SK-N-SH treated with all-trans-retinoic acid at 6 μM for 48 hours (cell line): ENCODE measurements at regions not wholly inside any gene's neighbourhood (a gene's known extent, or its start where the extent isn't known, plus 50 kb on each side); places are given as distances from the start of the nearest gene placed in this dataset.

Experiments
- ARNTL ChIP-seq: fragments of 450-650 bp; formaldehyde crosslinking; IDR thresholded peaks from 2 replicates; pipeline ENCODE4 v1.5.0; 2020; ENCODE audit warnings: low read depth, mild to moderate bottlenecking, moderate library complexity, borderline replicate concordance
- GLIS3 ChIP-seq: fragments of 250-450 bp; sonication (Bioruptor Pico); IDR thresholded peaks from 2 replicates; pipeline ENCODE4 v1.5.0; 2020; ENCODE audit warnings: mild to moderate bottlenecking, moderate library complexity
- OSR1 ChIP-seq: fragments of 250-450 bp; sonication (Bioruptor Pico); IDR thresholded peaks from 2 replicates; pipeline ENCODE4 v1.8.0; 2022; ENCODE audit warnings: moderate library complexity, mild to moderate bottlenecking, inconsistent platforms
- RARB ChIP-seq: fragments of 250-450 bp; sonication (Bioruptor Pico); IDR thresholded peaks from 2 replicates; pipeline ENCODE4 v1.8.0; 2021; ENCODE audit warnings: mild to moderate bottlenecking, moderate library complexity
- SNAI2 ChIP-seq: fragments of 250-450 bp; sonication (Bioruptor Pico); IDR thresholded peaks from 2 replicates; pipeline ENCODE4 v1.5.0; 2020; ENCODE audit warnings: mild to moderate bottlenecking, moderate library complexity
- ZC3H10 ChIP-seq: fragments of 250-450 bp; sonication (Bioruptor Pico); IDR thresholded peaks from 2 replicates; pipeline ENCODE4 v1.5.1; 2021; ENCODE audit warnings: mild to moderate bottlenecking, moderate library complexity
- ZFP3 ChIP-seq: fragments of 250-450 bp; sonication (Bioruptor Pico); IDR thresholded peaks from 2 replicates; pipeline ENCODE4 v1.5.0; 2020; ENCODE audit warnings: mild to moderate bottlenecking, moderate library complexity
- ZFP30 ChIP-seq: fragments of 450-650 bp; formaldehyde crosslinking; IDR thresholded peaks from 2 replicates; pipeline ENCODE4 v1.5.0; 2022; ENCODE audit warnings: mild to moderate bottlenecking, moderate library complexity
- ZNF8 ChIP-seq: fragments of 450-650 bp; formaldehyde crosslinking; IDR thresholded peaks from 2 replicates; pipeline ENCODE4 v1.5.0; 2020; ENCODE audit warnings: mild to moderate bottlenecking, moderate library complexity
- TF ChIP-seq, protein P1 (sequence below): fragments of 250-450 bp; sonication (Bioruptor Pico); IDR thresholded peaks from 2 replicates; pipeline ENCODE4 v1.8.0; 2021; ENCODE audit warnings: low read depth, mild to moderate bottlenecking, moderate library complexity, borderline replicate concordance
- TF ChIP-seq, protein P2 (sequence below): fragments of 250-450 bp; sonication (Bioruptor Pico); IDR thresholded peaks from 2 replicates; pipeline ENCODE4 v1.5.1; 2020; ENCODE audit warnings: low read depth, mild to moderate bottlenecking, moderate library complexity

GRCh38 chr14:38143659-38144505 is 63.8 kb upstream of the SSTR1 start:
- TF ChIP-seq ZNF8 (no peak), RARB (CRISPR knock-in tag) (no peak), ARNTL (CRISPR knock-in tag) (no peak), SNAI2 (CRISPR knock-in tag) (no peak), ZC3H10 (CRISPR knock-in tag) (no peak), GLIS3 (CRISPR knock-in tag) (no peak), ZFP3 (no peak), ZFP30 (CRISPR knock-in tag) (no peak), OSR1 (CRISPR knock-in tag) (no peak)
- TF ChIP-seq, protein P1, sequence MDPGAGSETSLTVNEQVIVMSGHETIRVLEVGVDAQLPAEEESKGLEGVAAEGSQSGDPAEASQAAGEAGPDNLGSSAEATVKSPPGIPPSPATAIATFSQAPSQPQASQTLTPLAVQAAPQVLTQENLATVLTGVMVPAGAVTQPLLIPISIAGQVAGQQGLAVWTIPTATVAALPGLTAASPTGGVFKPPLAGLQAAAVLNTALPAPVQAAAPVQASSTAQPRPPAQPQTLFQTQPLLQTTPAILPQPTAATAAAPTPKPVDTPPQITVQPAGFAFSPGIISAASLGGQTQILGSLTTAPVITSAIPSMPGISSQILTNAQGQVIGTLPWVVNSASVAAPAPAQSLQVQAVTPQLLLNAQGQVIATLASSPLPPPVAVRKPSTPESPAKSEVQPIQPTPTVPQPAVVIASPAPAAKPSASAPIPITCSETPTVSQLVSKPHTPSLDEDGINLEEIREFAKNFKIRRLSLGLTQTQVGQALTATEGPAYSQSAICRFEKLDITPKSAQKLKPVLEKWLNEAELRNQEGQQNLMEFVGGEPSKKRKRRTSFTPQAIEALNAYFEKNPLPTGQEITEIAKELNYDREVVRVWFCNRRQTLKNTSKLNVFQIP (CRISPR knock-in tag): no peak
- TF ChIP-seq, protein P2, sequence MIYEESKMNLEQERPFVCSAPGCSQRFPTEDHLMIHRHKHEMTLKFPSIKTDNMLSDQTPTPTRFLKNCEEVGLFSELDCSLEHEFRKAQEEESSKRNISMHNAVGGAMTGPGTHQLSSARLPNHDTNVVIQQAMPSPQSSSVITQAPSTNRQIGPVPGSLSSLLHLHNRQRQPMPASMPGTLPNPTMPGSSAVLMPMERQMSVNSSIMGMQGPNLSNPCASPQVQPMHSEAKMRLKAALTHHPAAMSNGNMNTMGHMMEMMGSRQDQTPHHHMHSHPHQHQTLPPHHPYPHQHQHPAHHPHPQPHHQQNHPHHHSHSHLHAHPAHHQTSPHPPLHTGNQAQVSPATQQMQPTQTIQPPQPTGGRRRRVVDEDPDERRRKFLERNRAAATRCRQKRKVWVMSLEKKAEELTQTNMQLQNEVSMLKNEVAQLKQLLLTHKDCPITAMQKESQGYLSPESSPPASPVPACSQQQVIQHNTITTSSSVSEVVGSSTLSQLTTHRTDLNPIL (CRISPR knock-in tag): no peak
